ENCODE measurements at regions not wholly inside any gene's neighbourhood (a gene's known extent, or its start where the extent isn't known, plus 50 kb on each side); places are given as distances from the start of the nearest gene placed in this dataset.

GRCh38 chr6:169959136-169960002 lies 207.9 kb downstream of the ERMARD start:
- DNase-seq (peak; percentile 68), ATAC-seq (peak; percentile 29)
- TF ChIP-seq CTCF (IDR thresholded peaks at IDR 0.05), result no peak
- Histone ChIP-seq H3K27me3 (peaks cover 20% of the 10 kb centered on the region), H3K9me3 (no peaks in the 10 kb centered on the region), H3K27ac (no peak overlapping the region), H3K4me3 (no peak overlapping the region), H3K36me3 (no peaks in the 10 kb centered on the region), H3K4me1 (peaks cover 5% of the 10 kb centered on the region)
- intact Hi-C loops (cut with DNase I), result no loop called here

- no peak for ATAC-seq
- no peaks in the 10 kb centered on the region for H3K36me3 ChIP-seq
- peaks cover 5% of the 10 kb centered on the region for H3K4me1 ChIP-seq
- no peak overlapping the region for H3K4me3 ChIP-seq
- no peaks in the 10 kb centered on the region for H3K9me3 ChIP-seq
- H3K27me3 ChIP-seq, result peaks cover 20% of the 10 kb centered on the region
- no peak overlapping the region for H3K27ac ChIP-seq
- no peak for DNase-seq
- intact Hi-C loops (cut with DNase I), result no loop called here
- TF ChIP-seq CTCF (IDR thresholded peaks at IDR 0.05), result no peak
Measured at GRCh38 chr6:169958510-169958909, 207.1 kb downstream of the ERMARD start.

GRCh38 chr6:169957351-169957963 lies 206.0 kb downstream of the ERMARD start:
- TF ChIP-seq CTCF (IDR thresholded peaks at IDR 0.05), result no peak
- Histone ChIP-seq H3K4me1 (peaks cover 5% of the 10 kb centered on the region), H3K27me3 (peaks cover 11% of the 10 kb centered on the region), H3K4me3 (no peak overlapping the region), H3K27ac (no peak overlapping the region), H3K36me3 (no peaks in the 10 kb centered on the region), H3K9me3 (no peaks in the 10 kb centered on the region)
- no peak for ATAC-seq
- intact Hi-C loops (cut with DNase I), result no loop called here
- peak; percentile 53 for DNase-seq

- intact Hi-C loops (cut with DNase I), result no loop called here
- no peaks in the 10 kb centered on the region for H3K9me3 ChIP-seq
- no peaks in the 10 kb centered on the region for H3K36me3 ChIP-seq
- no peak for TF ChIP-seq CTCF (IDR thresholded peaks at IDR 0.05)
- peak; percentile 50 for DNase-seq
- H3K27ac ChIP-seq, result no peak overlapping the region
- no peak for ATAC-seq
- no peak overlapping the region for H3K4me3 ChIP-seq
- peaks cover 2% of the 10 kb centered on the region for H3K27me3 ChIP-seq
- H3K4me1 ChIP-seq, result peaks cover 5% of the 10 kb centered on the region
Measured at GRCh38 chr6:169956580-169956979, 205.2 kb downstream of the ERMARD start.

- ATAC-seq (peak; percentile 30), DNase-seq (peak; percentile 53)
- no peak for TF ChIP-seq CTCF (IDR thresholded peaks at IDR 0.05)
- Histone ChIP-seq H3K36me3 (no peaks in the 10 kb centered on the region), H3K4me1 (peaks cover 5% of the 10 kb centered on the region), H3K27me3 (no peaks in the 10 kb centered on the region), H3K4me3 (no peak overlapping the region), H3K27ac (no peak overlapping the region), H3K9me3 (no peaks in the 10 kb centered on the region)
- intact Hi-C loops (cut with DNase I), result no loop called here
Measured at GRCh38 chr6:169955731-169956437, 204.5 kb downstream of the ERMARD start.

Measured in upper lobe of right lung (tissue), 1 donor.